ENCODE measurements at regions not wholly inside any gene's neighbourhood (a gene's known extent, or its start where the extent isn't known, plus 50 kb on each side); places are given as distances from the start of the nearest gene placed in this dataset.

- Histone ChIP-seq H3K36me3 (ENCODE audit: control insufficient read depth in 2 of 2, extremely low read depth in 1 of 2, insufficient read depth in 2 of 2, low read length in 2 of 2) (no peaks in the 10 kb centered on the region), H3K9me1 (ENCODE audit: control insufficient read depth, extremely low read depth, insufficient read depth, low read length) (no peaks in the 10 kb centered on the region), H3K27ac (ENCODE audit: control insufficient read depth, insufficient read depth, low read length) (no peak overlapping the region), H3K27me3 (ENCODE audit: control insufficient read depth, extremely low read depth, insufficient read depth, low read length) (no peaks in the 10 kb centered on the region), H3K9me3 (ENCODE audit: control insufficient read depth, low read depth, low read length) (no peaks in the 10 kb centered on the region), H2AFZ (ENCODE audit: control insufficient read depth, low read length) (no peak overlapping the region), H4K20me1 (ENCODE audit: control insufficient read depth, extremely low read depth, insufficient read depth, low read length) (no peaks in the 10 kb centered on the region), H3K9ac (ENCODE audit: control insufficient read depth, extremely low read depth, insufficient read depth, low read length) (no peak overlapping the region), H3K4me3 (ENCODE audit: control insufficient read depth in 2 of 3, extremely low read depth in 1 of 3, insufficient read depth in 2 of 3, low read depth in 1 of 3, low read length in 3 of 3) (no peak overlapping the region), H3K4me1 (ENCODE audit: control insufficient read depth, extremely low read depth, insufficient read depth, low read length) (no peaks in the 10 kb centered on the region), H3K4me2 (ENCODE audit: control insufficient read depth, extremely low read depth, insufficient read depth, low read depth, low read length) (no peak overlapping the region), H3K79me2 (ENCODE audit: control insufficient read depth, insufficient read depth, low read length) (no peaks in the 10 kb centered on the region)
- FAIRE-seq = no peak
- TF ChIP-seq CTCF (optimal IDR thresholded peaks at IDR 0.05 in 1 of 3, IDR thresholded peaks at IDR 0.05 in 1 of 3, conservative IDR thresholded peaks at IDR 0.05 in 1 of 3; ENCODE audit: extremely low read depth in 1 of 3, insufficient read depth in 2 of 3, low read length in 3 of 3) = no peak
- TF ChIP-seq EZH2 (IDR thresholded peaks at IDR 0.05; ENCODE audit: low read length) = no peak
- DNase-seq (ENCODE audit: low read depth, low spot score) = no peak
- dilution Hi-C loops (cut with MboI; ENCODE audit: extremely low pct_ligation_motif_present, low sequenced_read_pairs) = no loop called here
Observed at GRCh38 chr3:181530584-181530983, 181.1 kb upstream of the SOX2 start.

GRCh38 chr3:181521831-181522230, 189.9 kb upstream of the SOX2 start:
- H3K4me1 ChIP-seq (ENCODE audit: control insufficient read depth, extremely low read depth, insufficient read depth, low read length) = no peaks in the 10 kb centered on the region
- H3K79me2 ChIP-seq (ENCODE audit: control insufficient read depth, insufficient read depth, low read length) = no peaks in the 10 kb centered on the region
- no peak for DNase-seq (ENCODE audit: low read depth, low spot score)
- H3K27ac ChIP-seq (ENCODE audit: control insufficient read depth, insufficient read depth, low read length) = no peak overlapping the region
- H4K20me1 ChIP-seq (ENCODE audit: control insufficient read depth, extremely low read depth, insufficient read depth, low read length) = no peaks in the 10 kb centered on the region
- no peak overlapping the region for H3K9ac ChIP-seq (ENCODE audit: control insufficient read depth, extremely low read depth, insufficient read depth, low read length)
- H3K9me1 ChIP-seq (ENCODE audit: control insufficient read depth, extremely low read depth, insufficient read depth, low read length) = no peaks in the 10 kb centered on the region
- H3K4me2 ChIP-seq (ENCODE audit: control insufficient read depth, extremely low read depth, insufficient read depth, low read depth, low read length) = no peak overlapping the region
- H3K9me3 ChIP-seq (ENCODE audit: control insufficient read depth, low read depth, low read length) = no peaks in the 10 kb centered on the region
- no peak overlapping the region for H2AFZ ChIP-seq (ENCODE audit: control insufficient read depth, low read length)
- dilution Hi-C loops (cut with MboI; ENCODE audit: extremely low pct_ligation_motif_present, low sequenced_read_pairs) = no loop called here
- H3K27me3 ChIP-seq (ENCODE audit: control insufficient read depth, extremely low read depth, insufficient read depth, low read length) = no peaks in the 10 kb centered on the region
- no peak for FAIRE-seq
- H3K4me3 ChIP-seq (ENCODE audit: control insufficient read depth in 2 of 3, extremely low read depth in 1 of 3, insufficient read depth in 2 of 3, low read depth in 1 of 3, low read length in 3 of 3) = no peak overlapping the region
- TF ChIP-seq CTCF (optimal IDR thresholded peaks at IDR 0.05 in 1 of 3, IDR thresholded peaks at IDR 0.05 in 1 of 3, conservative IDR thresholded peaks at IDR 0.05 in 1 of 3; ENCODE audit: extremely low read depth in 1 of 3, insufficient read depth in 2 of 3, low read length in 3 of 3) (no peak), EZH2 (IDR thresholded peaks at IDR 0.05; ENCODE audit: low read length) (no peak)
- no peaks in the 10 kb centered on the region for H3K36me3 ChIP-seq (ENCODE audit: control insufficient read depth in 2 of 2, extremely low read depth in 1 of 2, insufficient read depth in 2 of 2, low read length in 2 of 2)
